22Rv1 (cell line): ENCODE measurements at regions not wholly inside any gene's neighbourhood (a gene's known extent, or its start where the extent isn't known, plus 50 kb on each side); places are given as distances from the start of the nearest gene placed in this dataset.

Experiments
- ZFX ChIP-seq: fragments of 450-650 bp; IDR thresholded peaks from 2 replicates; pipeline ENCODE4 v1.6.1; 2017; ENCODE audit warnings: antibody characterized with exemption, borderline replicate concordance
- TF ChIP-seq, protein P1 (sequence below): fragments of 450-650 bp; IDR thresholded peaks from 2 replicates; pipeline ENCODE4 v1.5.1; 2017; ENCODE audit warnings: mild to moderate bottlenecking

DNA sequence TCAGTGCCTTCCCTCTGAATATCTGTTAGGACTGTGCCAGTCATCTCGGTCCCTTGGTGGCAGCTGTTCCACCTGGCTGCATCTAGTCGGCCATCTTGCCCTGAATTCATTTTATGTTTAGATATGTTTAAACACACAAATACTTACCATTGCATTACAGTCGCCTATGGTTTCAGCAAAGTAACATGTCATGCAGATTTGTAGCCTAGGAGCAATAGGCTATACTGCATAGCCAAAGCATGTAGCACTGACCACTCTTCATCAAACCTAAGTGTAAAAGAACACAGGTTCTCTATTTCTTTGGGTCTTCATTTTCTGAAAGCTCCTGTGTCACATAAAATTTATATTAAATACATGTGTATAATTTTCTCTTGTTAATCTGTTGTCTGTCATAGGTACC, 118.9 kb upstream of the THSD7A start:
- TF ChIP-seq, protein P1, sequence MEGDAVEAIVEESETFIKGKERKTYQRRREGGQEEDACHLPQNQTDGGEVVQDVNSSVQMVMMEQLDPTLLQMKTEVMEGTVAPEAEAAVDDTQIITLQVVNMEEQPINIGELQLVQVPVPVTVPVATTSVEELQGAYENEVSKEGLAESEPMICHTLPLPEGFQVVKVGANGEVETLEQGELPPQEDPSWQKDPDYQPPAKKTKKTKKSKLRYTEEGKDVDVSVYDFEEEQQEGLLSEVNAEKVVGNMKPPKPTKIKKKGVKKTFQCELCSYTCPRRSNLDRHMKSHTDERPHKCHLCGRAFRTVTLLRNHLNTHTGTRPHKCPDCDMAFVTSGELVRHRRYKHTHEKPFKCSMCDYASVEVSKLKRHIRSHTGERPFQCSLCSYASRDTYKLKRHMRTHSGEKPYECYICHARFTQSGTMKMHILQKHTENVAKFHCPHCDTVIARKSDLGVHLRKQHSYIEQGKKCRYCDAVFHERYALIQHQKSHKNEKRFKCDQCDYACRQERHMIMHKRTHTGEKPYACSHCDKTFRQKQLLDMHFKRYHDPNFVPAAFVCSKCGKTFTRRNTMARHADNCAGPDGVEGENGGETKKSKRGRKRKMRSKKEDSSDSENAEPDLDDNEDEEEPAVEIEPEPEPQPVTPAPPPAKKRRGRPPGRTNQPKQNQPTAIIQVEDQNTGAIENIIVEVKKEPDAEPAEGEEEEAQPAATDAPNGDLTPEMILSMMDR: no peak
- no peak for TF ChIP-seq ZFX
